Effector memory CD8-positive, alpha-beta T cell (primary cell): ENCODE measurements at regions not wholly inside any gene's neighbourhood (a gene's known extent, or its start where the extent isn't known, plus 50 kb on each side); places are given as distances from the start of the nearest gene placed in this dataset.

Experiments
- ATAC-seq: fragments of 150-1000 bp; cut with Tn5 transposase; replicated peaks from 2 replicates; pipeline ENCODE4 v1.10.0; 2021; ENCODE audit warnings: mild to moderate bottlenecking, moderate library complexity
- DNase-seq, 3 experiments: peaks; one replicate each; pipeline ENCODE4 v3.0.0; 2021
- H3K27ac Mint-ChIP-seq, 2 donors: one replicate each; pipeline ENCODE4 v1.8.0; 2022; ENCODE audit warnings: mild to moderate bottlenecking in 2 of 2, mixed read lengths in 2 of 2, moderate library complexity in 2 of 2
- H3K27me3 Mint-ChIP-seq, 2 donors: one replicate each; pipeline ENCODE4 v1.8.0; 2022; ENCODE audit warnings: mixed read lengths in 2 of 2
- H3K36me3 Mint-ChIP-seq: one replicate; pipeline ENCODE4 v1.8.0; 2022; ENCODE audit warnings: mild to moderate bottlenecking, moderate library complexity, mixed read lengths; ENCODE audit not compliant: insufficient read depth
- H3K4me1 Mint-ChIP-seq, 2 donors: one replicate each; pipeline ENCODE4 v1.8.0; 2022; ENCODE audit warnings: low read depth in 2 of 2, mixed read lengths in 2 of 2
- H3K4me3 Mint-ChIP-seq, 2 donors: one replicate each; pipeline ENCODE4 v1.8.0; 2022; ENCODE audit warnings: mild to moderate bottlenecking in 2 of 2, mixed read lengths in 2 of 2, moderate library complexity in 2 of 2
- H3K9me3 Mint-ChIP-seq, 2 donors: one replicate each; pipeline ENCODE4 v1.8.0; 2022; ENCODE audit warnings: mixed read lengths in 2 of 2

GRCh38 chr3:23107221-23107620, 95.9 kb upstream of the UBE2E2 start:
- H3K27ac Mint-ChIP-seq: no peak overlapping the region
- H3K4me3 Mint-ChIP-seq: no peak overlapping the region
- H3K27me3 Mint-ChIP-seq: no peaks in the 10 kb centered on the region
- DNase-seq (no peak), ATAC-seq (no peak)
- H3K9me3 Mint-ChIP-seq: peaks cover 0 to 1% of the 10 kb centered on the region in 2 donors
- no peaks in the 10 kb centered on the region for H3K4me1 Mint-ChIP-seq
- H3K36me3 Mint-ChIP-seq: no peaks in the 10 kb centered on the region

DNA sequence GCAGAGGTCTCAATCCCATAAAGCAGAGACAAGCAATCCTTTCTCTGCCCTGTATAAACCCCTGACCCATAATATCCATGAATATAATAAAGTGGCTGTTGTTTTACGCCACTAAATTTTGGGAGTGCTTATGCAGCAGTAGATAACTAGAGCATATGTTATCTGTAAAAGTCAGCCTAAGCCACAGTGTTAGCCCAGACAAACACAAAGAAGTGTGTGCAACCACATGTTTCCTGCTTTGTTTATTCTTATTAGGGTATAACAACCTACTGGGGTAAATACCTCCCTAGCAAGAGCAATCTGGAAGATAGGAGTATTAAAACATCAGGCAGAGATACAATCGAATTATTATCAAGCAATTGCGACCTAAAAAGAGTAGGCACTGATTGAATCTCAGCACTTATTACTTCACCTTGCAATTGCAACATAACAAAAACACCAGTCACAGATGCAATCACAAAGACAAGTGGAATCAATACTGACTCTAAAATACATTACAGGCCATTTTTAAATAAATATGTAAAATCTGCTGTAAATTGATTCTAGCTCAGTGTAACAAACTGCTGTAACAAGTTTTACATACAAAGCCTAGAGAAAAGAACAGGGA, 94.6 kb upstream of the UBE2E2 start:
- H3K4me3 Mint-ChIP-seq: no peak overlapping the region
- H3K27me3 Mint-ChIP-seq: no peaks in the 10 kb centered on the region
- no peak overlapping the region for H3K27ac Mint-ChIP-seq
- H3K9me3 Mint-ChIP-seq: peaks cover 2 to 3% of the 10 kb centered on the region in 2 donors
- no peak for ATAC-seq
- no peaks in the 10 kb centered on the region for H3K36me3 Mint-ChIP-seq
- DNase-seq: no peak
- no peaks in the 10 kb centered on the region for H3K4me1 Mint-ChIP-seq

- Mint-ChIP-seq H3K36me3 (no peaks in the 10 kb centered on the region), H3K4me3 (no peak overlapping the region), H3K4me1 (no peaks in the 10 kb centered on the region), H3K27me3 (no peaks in the 10 kb centered on the region), H3K27ac (no peak overlapping the region), H3K9me3 (peaks cover 2 to 8% of the 10 kb centered on the region in 2 donors)
- DNase-seq (no peak), ATAC-seq (no peak)
Observed at GRCh38 chr3:23111286-23111685, 91.8 kb upstream of the UBE2E2 start.

GRCh38 chr3:23111797-23112196, 91.3 kb upstream of the UBE2E2 start:
- Mint-ChIP-seq H3K4me1 (no peaks in the 10 kb centered on the region), H3K9me3 (peaks cover 2 to 8% of the 10 kb centered on the region in 2 donors), H3K4me3 (no peak overlapping the region), H3K27ac (no peak overlapping the region), H3K36me3 (no peaks in the 10 kb centered on the region), H3K27me3 (no peaks in the 10 kb centered on the region)
- ATAC-seq (no peak), DNase-seq (no peak)

GRCh38 chr3:23112491-23112890, 90.6 kb upstream of the UBE2E2 start:
- no peaks in the 10 kb centered on the region for H3K27me3 Mint-ChIP-seq
- peaks cover 2 to 8% of the 10 kb centered on the region in 2 donors for H3K9me3 Mint-ChIP-seq
- no peak overlapping the region for H3K4me3 Mint-ChIP-seq
- H3K4me1 Mint-ChIP-seq: no peaks in the 10 kb centered on the region
- DNase-seq (no peak), ATAC-seq (no peak)
- no peak overlapping the region for H3K27ac Mint-ChIP-seq
- H3K36me3 Mint-ChIP-seq: no peaks in the 10 kb centered on the region

DNA sequence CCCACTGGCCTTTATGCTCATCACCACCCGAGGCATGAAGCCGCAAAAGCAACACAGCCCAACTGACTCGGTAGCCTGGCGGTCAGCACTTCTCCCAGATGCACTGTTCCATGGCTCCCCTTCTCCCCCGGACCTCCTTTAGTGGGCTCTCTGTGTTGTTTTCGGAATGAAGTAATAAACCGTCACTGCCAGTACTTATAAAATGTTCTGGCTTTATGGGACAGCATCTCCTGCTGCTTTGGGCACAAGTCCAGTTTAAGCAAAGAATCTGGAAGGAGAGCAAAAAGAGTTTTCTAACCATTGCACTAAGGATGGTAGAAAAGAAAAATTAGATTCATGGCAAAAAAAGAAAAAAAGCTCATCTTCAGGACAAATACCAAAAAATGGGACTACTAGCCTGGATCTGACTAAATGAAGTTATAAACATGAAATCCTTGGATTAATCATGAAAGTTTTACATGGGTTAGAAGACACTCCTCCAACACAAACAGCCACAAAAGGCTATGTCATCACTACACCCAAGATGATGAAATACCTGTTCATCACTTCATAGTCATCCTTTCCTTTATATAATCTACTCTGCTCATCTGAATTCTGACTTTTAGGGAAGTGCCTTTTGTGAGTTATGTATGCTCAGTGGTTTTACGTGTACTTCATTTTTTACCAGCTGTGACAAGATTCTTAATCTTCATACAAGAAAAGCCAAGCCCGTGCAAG, 89.5 kb upstream of the UBE2E2 start:
- no peak overlapping the region for H3K27ac Mint-ChIP-seq
- no peaks in the 10 kb centered on the region for H3K27me3 Mint-ChIP-seq
- peaks cover 2 to 8% of the 10 kb centered on the region in 2 donors for H3K9me3 Mint-ChIP-seq
- H3K4me1 Mint-ChIP-seq: no peaks in the 10 kb centered on the region
- H3K36me3 Mint-ChIP-seq: no peaks in the 10 kb centered on the region
- no peak for DNase-seq
- no peak for ATAC-seq
- no peak overlapping the region for H3K4me3 Mint-ChIP-seq

DNA sequence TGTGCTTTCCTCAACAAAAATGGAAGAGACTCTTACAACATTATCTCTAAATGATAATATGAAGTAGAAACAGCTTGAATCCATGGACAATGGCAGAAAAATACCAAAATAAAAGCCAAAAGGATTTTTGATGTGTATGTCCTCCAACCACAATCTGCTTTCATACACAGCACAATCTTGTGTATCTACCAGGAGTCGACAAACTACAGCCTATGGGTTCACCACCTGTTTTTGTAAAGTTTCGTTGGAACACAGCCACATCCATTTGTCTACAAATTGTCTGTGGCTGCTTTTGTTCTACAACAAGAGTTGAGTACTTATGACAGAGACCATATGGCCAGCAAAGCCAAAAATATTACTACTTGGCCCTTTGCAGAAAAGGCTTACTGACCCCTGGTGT, 88.7 kb upstream of the UBE2E2 start:
- Mint-ChIP-seq H3K27me3 (no peaks in the 10 kb centered on the region), H3K4me1 (no peaks in the 10 kb centered on the region), H3K4me3 (no peak overlapping the region), H3K9me3 (peaks cover 2 to 8% of the 10 kb centered on the region in 2 donors), H3K36me3 (no peaks in the 10 kb centered on the region), H3K27ac (no peak overlapping the region)
- ATAC-seq (no peak), DNase-seq (no peak)

DNA sequence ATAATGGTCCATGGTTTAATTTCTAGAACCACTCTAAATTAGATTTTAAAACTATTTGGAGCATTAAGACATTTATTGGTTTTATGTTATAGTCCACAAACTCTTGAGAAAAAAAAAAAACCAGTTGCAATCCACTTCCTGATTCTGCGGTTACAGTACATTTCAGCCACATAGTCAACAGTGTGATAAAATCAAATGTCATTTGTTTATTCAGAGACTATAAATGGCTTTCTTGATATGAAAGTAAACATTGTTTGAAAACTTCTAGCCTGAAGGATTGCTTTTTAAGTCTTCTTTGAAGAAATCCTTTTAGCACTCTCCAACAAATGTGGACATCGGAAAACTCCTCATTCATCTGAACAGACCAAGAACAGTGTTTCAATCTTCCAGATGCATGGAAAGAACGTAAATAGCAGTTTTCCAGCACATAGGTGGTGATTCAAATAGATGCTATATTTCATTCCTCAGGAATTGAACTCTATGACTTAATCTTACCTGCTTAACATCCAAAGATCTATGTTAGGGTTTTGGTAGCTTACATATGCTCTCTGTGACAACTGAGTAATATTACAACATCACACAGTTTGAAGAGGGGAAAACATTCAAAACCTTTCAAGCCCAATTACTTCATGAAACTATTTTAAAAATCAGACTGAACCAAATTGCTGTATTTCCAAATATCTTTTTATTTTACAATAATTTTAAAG, 87.8 kb upstream of the UBE2E2 start:
- no peaks in the 10 kb centered on the region for H3K4me1 Mint-ChIP-seq
- H3K36me3 Mint-ChIP-seq: no peaks in the 10 kb centered on the region
- no peak for ATAC-seq
- no peaks in the 10 kb centered on the region for H3K27me3 Mint-ChIP-seq
- no peak overlapping the region for H3K4me3 Mint-ChIP-seq
- no peak overlapping the region for H3K27ac Mint-ChIP-seq
- peaks cover 2 to 8% of the 10 kb centered on the region in 2 donors for H3K9me3 Mint-ChIP-seq
- DNase-seq: no peak

DNA sequence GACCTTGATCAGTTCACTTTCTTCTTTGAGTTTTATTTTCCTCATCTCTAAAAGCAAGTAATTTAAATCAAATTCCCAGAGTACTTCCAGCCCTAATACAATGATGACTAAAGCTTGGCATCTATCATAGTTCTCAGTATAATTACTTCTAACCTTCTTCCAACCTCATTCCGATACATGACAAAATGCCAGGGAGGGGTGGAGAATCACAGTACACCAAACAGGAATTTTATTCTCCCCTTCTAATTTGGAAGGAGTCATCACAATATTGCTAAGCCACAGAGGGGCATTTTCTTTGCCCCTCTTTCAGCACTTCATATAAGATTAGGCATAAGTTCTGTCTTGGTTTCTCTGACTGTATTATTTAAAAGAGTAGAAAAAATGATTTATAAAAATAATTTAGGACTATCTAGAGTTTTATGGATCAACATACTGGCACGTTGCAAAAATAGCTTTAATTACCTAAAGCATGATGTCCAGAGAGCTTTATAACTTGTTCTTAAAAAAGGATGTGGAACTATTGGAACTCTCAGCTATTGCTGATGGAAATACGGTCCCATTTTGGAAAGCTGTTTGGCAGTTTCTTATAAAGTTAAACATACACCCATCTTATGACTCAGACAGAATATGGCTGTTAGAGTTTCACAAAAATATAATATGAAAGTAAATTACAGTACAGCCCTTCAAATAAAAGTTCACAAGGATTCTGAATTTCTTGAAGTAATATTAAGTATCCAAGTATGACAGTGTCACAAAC, 86.9 kb upstream of the UBE2E2 start:
- ATAC-seq: no peak
- peaks cover 2 to 8% of the 10 kb centered on the region in 2 donors for H3K9me3 Mint-ChIP-seq
- H3K4me3 Mint-ChIP-seq: no peak overlapping the region
- H3K4me1 Mint-ChIP-seq: no peaks in the 10 kb centered on the region
- no peaks in the 10 kb centered on the region for H3K36me3 Mint-ChIP-seq
- no peaks in the 10 kb centered on the region for H3K27me3 Mint-ChIP-seq
- no peak for DNase-seq
- no peak overlapping the region for H3K27ac Mint-ChIP-seq

DNA sequence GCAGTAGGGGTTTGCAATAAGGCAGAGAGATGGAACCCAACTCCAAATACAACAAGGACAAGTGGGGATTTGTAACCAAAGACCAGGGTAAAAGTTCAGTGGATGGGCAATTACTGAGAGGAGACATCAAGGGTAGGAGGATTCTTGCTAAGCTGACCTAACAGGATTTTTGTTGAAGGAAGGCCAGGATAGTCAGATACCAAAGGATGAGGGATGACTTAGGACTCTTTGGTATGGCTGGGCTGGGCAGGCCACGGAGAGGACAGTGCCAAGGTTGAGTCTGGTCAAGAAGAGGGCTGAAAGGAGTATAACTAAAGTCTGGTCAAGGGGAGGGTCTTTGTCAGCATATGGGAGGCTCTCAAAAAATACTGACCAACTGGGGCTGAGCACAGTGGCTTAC, 85.3 kb upstream of the UBE2E2 start:
- no peak overlapping the region for H3K27ac Mint-ChIP-seq
- no peak overlapping the region for H3K4me3 Mint-ChIP-seq
- H3K4me1 Mint-ChIP-seq: no peaks in the 10 kb centered on the region
- H3K9me3 Mint-ChIP-seq: peaks cover 2 to 8% of the 10 kb centered on the region in 2 donors
- ATAC-seq (no peak), DNase-seq (no peak)
- no peaks in the 10 kb centered on the region for H3K36me3 Mint-ChIP-seq
- no peaks in the 10 kb centered on the region for H3K27me3 Mint-ChIP-seq

GRCh38 chr3:23127196-23127595, 75.9 kb upstream of the UBE2E2 start:
- no peaks in the 10 kb centered on the region for H3K36me3 Mint-ChIP-seq
- H3K27me3 Mint-ChIP-seq: peaks cover 0 to 12% of the 10 kb centered on the region in 2 donors
- no peaks in the 10 kb centered on the region for H3K4me1 Mint-ChIP-seq
- ATAC-seq (no peak), DNase-seq (no peak)
- no peak overlapping the region for H3K4me3 Mint-ChIP-seq
- H3K9me3 Mint-ChIP-seq: peaks cover 0 to 15% of the 10 kb centered on the region in 2 donors
- H3K27ac Mint-ChIP-seq: no peak overlapping the region

DNA sequence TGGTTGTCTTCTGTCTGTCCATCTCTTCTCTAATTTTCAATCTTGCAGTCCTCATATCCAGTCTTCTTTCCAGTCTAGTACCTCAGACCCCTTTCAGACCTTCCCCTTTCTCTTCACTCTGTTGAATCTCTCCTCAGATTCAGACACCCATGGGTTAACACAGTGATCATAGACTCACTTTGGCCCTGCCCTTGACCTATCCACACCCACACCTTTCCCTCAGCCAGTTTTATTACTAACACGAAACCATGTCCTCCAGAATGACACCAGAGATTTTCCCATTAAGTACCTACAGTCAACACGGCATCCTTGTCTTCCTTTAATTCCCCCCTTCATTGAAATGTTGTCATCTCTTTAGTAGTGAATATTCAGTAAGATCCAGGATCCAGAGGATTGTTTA, 74.5 kb upstream of the UBE2E2 start:
- H3K9me3 Mint-ChIP-seq: peaks cover 0 to 15% of the 10 kb centered on the region in 2 donors

GRCh38 chr3:23129117-23129516, 74.0 kb upstream of the UBE2E2 start:
- Mint-ChIP-seq H3K9me3 (peaks cover 0 to 15% of the 10 kb centered on the region in 2 donors), H3K27me3 (peaks cover 0 to 12% of the 10 kb centered on the region in 2 donors), H3K27ac (no peak overlapping the region), H3K4me3 (no peak overlapping the region), H3K36me3 (no peaks in the 10 kb centered on the region), H3K4me1 (no peaks in the 10 kb centered on the region)
- DNase-seq: no peak
- no peak for ATAC-seq

More for the DNA sequence above, 74.5 kb upstream of the UBE2E2 start:
- Mint-ChIP-seq H3K27ac (no peak overlapping the region), H3K36me3 (no peaks in the 10 kb centered on the region), H3K4me3 (no peak overlapping the region), H3K4me1 (no peaks in the 10 kb centered on the region), H3K27me3 (peaks cover 0 to 12% of the 10 kb centered on the region in 2 donors)
- ATAC-seq (no peak), DNase-seq (no peak)
